ENCODE measurements at regions not wholly inside any gene's neighbourhood (a gene's known extent, or its start where the extent isn't known, plus 50 kb on each side); places are given as distances from the start of the nearest gene placed in this dataset.
"Not testable (repeated sequence)": the region's sequence is repeated elsewhere in the genome, so short reads cannot be mapped to it uniquely, and the experiment has no call there.

DNA sequence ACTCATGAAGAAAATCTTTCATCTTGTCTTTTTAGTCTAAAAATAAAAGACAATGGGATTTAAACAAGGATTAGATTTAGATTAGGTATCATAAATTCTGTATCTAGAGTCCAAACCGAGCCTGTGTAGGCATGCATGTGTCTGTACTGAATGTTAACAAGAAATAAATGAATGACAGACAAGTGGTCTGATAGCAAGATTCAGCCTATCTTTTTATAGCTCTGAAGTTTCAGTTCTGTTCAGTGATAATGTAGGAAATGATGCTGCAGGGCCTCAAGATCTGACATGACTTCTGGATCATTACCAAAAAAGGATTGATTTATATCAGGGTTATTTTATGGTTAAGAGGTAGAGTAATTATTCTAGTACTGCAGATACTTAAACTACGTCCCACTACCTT is 137.0 kb upstream of the ATP5MC3 start:
- no peak for DNase-seq

- DNase-seq, result no peak
These were observed 136.2 kb upstream of the ATP5MC3 start for GRCh38 chr2:175317751-175318150.

- no peak for DNase-seq
These were observed 130.6 kb upstream of the ATP5MC3 start for GRCh38 chr2:175312137-175312536.

- no peak for DNase-seq
These were observed 129.4 kb upstream of the ATP5MC3 start for GRCh38 chr2:175310813-175311504.

DNA sequence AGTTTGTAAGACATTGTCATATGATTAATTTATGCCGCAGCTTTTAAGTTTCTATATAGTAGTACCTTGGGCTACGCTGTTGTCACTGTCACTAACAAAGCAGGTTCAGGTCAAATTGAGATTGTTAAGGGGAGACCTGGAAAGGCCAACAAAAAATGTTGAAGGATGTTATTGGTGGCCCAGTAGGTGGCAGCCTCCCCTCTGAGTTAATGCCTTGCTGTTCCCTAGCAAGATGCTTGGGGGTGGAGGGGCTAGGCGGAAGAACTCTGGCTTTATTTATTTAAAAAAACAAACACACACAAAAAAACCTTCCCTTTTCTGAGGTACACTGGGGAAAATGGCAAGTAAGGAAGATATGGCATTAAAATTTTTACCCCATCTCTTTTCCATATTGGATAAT is 128.3 kb upstream of the ATP5MC3 start:
- DNase-seq, result no peak

GRCh38 chr2:175308005-175308404 is 126.5 kb upstream of the ATP5MC3 start:
- DNase-seq, result no peak

- DNase-seq, result no peak
These were observed 123.0 kb upstream of the ATP5MC3 start for GRCh38 chr2:175304541-175304940.

DNA sequence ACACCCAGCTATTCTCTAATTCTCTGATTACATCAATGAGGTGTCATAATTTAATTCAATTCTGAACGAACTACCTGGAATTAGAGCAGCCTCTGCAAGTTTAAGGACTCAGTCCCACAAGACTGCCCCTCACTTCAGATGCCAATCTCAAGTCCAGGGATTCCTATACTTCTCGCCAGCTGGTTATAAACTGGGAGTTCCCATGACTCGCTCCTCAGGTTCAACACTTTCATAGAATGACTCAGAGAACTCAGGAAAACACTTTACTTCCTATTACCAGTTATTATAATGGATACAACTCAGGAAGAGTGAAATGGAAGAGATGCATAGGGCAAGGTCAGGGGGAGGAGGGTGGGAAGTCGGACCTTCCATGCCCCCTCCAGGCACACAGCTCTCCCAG is 112.3 kb upstream of the ATP5MC3 start:
- no peak for DNase-seq

DNA sequence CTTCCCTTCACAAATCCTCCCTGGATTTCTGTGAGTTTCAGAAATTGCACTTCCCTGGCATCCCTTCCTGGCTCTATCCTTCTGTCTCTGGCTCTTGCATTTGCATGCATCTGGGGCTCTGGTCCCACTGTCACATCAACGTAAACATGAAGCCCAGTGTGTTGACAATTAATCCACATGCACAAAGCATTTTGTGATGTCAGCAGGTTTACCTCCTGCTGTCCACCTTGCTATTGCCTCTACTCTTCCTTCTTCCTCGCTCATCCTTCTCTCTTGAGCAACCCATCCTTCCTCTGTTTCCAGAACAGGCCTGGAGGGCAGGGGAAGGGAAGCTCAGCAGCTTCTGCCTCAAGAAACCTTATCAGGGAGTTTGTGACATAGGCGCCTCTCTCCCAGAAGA is 111.7 kb upstream of the ATP5MC3 start:
- DNase-seq, result no peak

DNA sequence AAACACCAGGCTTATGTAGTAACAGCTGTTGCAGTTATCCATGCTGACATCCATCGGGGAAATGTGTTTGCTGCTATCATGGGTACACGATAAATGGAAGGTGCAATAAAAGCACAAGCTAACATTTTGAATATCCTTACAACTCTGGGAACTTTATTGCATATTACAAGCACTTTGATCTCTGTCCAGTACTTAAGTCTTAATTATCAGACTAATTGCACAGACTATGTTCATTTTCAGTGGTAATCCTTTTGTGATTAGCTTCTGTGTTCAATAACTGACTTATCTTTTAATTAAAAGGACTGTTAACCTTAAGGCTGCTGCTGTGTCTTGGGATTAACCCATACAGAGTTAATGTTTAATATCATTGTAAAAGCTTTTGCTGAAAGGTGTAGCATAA is 101.4 kb upstream of the ATP5MC3 start:
- DNase-seq, result no peak

DNA sequence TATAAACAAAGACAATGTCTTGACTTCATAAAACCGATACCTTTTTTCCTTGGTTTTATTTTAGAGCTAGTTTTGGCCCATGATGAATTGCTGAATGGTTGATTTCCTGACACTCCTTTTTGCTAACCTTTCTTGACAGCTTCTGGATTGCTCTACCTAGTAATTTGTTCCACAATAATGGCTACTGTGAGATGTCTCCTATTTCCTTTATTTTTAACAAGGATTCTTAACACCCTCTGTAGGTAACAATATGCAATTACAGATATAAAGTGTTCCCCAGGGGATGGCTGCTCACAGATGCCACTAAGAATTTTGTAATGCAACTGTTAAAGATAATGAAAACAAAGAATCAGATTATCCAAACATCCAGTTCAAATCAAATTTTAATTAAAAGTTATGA is 100.8 kb upstream of the ATP5MC3 start:
- DNase-seq, result no peak

DNA sequence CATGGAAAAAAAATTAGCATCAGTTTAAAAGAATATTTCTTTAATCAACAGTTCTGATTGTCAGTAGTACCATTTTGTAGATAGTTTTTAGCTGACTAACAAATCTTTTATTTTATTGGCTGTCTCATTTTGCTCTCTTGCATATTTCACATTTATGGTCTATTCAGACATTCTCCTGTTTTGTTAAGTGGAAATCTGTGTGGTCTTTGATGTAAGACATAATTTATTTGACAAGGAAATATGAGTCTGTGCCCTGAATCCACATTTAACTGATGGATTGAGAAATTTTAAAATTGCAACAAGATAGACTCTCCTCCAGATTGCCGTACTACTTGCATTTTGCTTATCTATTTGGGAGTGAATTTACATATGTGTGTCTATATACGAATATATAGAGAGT is 96.3 kb upstream of the ATP5MC3 start:
- no peak for DNase-seq

DNA sequence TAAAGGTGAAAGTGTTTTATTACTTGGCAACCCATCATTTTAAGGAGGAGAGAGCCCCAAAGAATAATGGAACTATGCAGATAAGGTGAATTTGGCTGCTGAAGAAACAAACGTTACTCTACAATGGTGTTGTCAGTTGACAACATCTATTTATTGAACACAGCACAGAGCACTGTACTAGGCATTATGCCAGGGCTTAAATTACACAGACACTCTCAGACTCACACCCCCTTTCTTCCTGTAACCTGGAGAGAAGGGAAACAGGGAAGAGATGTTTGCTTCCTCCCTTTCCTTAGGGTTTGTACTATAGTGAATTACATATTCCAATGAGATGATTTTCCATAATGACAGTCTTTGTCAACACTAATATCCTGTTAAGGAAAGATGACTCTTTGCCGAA is 94.0 kb upstream of the ATP5MC3 start:
- no peak for DNase-seq

- no peak for DNase-seq
These were observed 77.7 kb upstream of the ATP5MC3 start for GRCh38 chr2:175259164-175259563.

GRCh38 chr2:175256806-175257585 is 75.5 kb upstream of the ATP5MC3 start:
- no peak for DNase-seq

DNA sequence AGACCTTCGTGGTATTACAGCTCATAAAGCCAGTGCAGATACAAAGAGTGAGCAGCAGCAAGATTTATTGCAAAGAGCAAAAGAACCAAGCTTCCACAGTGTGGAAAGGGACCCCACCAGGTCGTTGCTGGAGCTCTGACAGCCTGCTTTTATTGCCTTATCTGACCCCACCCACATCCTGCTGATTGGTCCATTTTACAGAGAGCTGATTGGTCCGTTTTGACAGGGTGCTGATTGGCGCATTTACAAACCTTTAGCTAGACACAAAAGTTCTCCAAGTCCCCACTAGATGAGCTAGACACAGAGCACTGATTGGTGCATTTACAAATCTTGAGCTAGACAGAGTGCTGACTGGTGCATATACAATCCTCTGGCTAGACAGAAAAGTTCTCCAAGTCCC is 74.9 kb upstream of the ATP5MC3 start:
- DNase-seq, result not testable (repeated sequence)

DNA sequence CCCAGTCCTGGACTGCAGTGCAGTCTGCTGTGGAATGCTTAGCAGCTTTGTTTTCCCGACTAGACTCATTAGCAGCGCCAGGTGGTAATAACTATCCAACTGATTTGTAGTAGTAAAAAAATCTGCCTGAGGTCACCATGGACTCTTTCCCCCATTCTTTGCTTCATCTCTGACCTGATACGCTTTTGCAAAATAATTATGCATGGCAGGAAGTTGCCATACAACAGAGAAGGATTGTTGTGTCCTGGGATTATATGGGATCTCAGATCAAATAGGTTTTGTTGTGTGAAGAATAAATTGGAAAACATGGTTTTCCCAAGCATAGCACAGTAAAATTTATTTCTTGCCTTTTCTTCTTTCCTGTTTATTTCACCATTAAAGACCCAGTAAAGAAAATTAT is 72.4 kb upstream of the ATP5MC3 start:
- DNase-seq, result no peak

DNA sequence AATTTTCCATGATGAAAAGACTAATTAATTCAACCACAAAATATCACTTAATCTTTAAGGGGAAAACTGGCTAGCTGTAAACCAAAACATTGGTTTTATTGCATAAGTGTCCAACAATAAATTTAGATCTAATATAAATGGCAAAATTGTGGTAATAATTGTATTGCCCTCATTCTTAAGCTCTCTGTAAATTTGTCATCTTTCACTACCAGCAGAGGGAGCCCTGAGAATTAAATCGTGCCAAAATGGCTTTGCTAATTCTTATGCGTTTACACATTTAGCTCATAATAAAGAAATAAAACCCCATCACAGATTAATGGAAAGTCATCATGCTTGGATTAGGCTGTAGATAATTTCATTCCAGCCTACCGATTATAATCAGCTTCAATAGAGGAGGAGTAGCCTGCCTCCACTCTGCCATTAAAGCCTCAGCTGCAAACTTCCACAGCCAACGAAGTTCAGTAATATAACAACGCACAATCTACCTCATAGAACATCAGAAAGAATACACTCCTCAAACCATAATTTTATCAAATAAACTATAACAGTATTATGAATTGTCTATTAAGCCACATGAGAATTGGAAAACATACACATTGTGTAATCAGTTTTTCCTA is 70.0 kb upstream of the ATP5MC3 start:
- DNase-seq, result no peak

DNA sequence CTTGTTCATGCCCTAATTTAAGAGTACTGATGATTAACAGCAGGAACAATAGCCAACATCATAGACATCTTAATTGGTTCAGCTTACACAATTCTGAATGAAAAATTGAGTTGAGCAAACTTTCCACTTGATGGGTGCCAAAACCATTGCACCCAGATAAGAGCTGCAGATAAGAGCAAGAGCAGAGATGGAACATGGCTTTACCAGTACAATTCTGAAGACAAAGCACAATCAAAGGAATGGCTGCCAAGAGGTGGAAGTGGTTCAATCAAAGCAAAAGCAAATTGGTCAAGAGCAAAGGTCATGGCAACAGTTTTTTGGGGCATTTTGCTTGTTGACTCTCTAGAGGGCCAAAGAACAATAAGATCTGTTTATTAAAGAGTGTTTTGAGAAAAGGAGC is 65.6 kb upstream of the ATP5MC3 start:
- no peak for DNase-seq

DNA sequence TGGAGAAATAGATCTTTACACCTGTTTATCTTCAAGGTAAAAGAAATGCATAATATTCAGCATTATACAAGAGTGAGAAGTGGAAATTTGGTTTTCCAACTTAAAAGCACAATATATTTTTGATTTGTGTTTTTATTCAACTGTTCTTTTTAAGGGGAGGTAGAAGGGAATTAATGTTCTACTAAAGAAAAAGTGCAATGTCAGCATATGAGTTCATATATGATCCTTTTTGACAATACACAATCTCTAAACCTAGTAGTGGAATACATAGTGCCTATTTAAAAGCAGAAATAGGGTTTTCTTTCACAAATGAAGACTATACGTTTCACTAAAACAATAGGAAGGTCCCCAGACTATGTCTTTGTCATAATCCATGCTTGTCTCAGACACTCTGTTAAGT is 63.2 kb upstream of the ATP5MC3 start:
- no peak for DNase-seq

DNA sequence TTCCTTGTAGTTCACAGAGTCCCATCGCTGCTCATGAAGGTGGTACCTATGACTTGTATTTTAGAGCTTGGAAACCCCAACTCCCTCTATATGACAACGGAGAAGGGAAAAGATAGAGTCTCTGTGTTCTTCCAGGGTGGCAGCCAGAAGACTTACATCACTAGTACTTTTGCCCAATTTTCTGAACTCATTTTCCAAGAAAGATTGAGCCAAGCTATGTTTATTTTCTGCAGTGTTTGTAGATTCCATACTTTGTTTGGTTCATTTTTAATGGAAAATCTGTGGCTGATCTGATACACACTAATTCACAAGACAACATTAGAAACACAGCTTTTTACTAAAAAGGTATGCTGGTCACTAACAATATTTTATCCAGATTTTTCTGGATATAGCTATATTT is 60.2 kb upstream of the ATP5MC3 start:
- DNase-seq, result no peak

DNA sequence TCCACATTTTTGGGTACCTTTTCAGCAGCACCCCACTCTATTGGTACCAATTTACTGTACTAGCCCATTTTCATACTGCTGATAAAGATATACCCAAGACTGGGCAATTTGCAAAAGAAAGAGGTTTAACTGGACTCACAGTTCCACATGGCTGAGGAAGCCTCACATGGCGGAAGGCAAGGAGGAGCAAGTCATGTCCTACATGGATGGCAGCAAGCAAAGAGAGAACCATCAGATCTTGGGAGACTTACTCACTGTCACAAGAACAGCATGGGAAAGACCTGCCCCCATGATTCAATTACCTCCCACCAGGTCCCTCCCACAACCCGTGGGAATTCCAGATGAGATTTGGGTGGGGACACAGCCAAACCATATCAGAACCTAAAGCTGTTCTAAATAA is 58.5 kb upstream of the ATP5MC3 start:
- not testable (repeated sequence) for DNase-seq

DNA sequence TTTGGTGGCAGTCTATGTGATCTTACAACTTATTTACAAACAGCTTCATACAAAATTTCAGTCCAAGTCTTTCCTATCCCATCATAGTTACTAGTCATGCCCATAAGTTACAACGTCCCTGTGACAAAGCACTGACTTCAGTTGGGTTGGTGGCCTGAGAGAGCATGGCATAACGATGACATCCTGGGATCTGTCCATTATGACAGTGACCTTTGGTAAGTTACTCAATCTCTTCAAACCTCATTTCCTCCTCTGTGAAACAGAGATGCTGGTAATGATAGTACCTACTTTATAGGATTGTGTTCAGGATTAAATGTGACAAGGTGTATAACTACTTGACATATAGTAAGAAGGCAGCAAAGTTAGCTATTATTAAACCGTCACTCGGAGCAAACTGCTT is 55.4 kb upstream of the ATP5MC3 start:
- no peak for DNase-seq

DNA sequence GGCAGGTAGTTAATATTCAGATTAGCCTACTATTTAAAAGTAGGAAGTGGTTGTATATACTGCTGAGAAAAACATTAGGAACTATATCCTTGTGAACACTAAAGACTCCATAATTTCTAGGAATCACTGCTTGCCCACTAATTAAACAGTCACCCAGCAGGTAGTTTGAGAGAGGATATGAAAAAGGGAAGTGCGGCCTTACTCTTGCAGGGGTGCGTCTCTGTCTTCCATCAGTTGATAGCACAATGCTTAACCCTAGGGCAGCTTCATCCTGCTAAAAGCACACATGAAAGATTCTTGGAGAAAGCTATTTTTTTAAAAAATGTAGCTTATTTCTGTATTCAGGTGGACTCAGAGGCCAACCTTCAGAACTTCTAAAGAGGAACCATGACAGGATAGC is 53.1 kb upstream of the ATP5MC3 start:
- no peak for DNase-seq
